ENCODE measurements at regions not wholly inside any gene's neighbourhood (a gene's known extent, or its start where the extent isn't known, plus 50 kb on each side); places are given as distances from the start of the nearest gene placed in this dataset.
A peak's percentile ranks its signal among the peaks of the same experiment; 100 is the strongest.

DNA sequence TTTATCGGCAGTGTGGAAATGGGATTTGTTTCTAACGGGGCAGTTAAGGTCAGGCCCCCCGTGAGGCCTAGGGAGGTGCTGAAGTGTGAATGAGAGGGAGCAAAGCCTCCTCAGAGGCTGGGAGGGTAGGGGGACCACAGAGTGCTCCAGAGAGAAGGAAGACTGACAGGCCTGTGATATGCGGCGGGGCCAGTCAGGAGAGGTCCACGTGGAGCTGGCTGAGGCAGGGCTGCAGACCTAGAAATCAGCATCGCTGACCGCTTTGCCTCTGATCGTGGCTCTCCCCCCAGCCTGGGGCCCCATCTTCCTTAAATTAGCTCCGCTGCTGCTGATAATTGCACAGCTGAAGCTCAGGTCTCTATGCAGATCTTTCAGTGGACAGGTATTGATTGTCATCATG, 240.8 kb upstream of the PWP1 start:
- no peak for DNase-seq
- intact Hi-C loops (cut with DNase I), result no loop called here

DNA sequence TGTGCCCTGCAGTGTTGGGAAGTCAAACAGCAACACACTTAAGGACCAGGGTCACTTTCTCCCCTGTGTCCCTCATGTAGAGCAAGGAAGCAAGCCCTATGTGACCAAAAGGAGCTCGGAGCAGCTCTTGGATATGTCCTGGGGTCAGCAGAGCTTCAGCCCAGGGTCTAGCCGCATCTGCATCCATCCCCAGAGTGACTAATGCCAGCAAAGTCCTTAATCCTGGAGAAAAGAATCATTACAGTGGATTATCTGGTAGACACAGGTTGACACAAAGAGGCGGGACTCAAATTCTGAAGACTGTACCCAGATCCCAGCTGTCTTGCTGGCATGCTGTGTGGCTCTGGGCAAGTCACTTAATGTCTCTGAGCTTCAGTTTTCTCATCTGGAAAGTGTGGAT, 239.1 kb upstream of the PWP1 start:
- no peak for DNase-seq
- intact Hi-C loops (cut with DNase I), result no loop called here

DNA sequence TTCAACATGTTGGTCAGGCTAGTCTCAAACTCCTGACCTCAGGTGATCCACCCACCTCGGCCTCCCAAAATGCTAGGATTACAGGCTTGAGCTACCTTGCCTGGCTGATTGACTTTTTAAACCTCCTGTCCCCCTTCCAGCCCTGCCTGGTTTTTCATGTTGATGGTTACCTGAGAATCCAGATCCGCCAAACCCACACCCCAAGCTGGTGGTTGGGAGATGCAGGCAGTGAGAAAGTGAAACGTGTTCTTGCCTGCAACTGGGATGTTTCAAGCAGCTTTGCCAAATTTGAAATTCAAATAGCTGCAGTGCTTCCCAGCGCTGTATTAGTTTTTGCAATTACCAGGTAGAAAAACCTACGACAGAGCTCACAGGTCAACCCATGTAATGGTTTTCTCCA, 238.3 kb upstream of the PWP1 start:
- intact Hi-C loops (cut with DNase I), result no loop called here
- no peak for DNase-seq

DNA sequence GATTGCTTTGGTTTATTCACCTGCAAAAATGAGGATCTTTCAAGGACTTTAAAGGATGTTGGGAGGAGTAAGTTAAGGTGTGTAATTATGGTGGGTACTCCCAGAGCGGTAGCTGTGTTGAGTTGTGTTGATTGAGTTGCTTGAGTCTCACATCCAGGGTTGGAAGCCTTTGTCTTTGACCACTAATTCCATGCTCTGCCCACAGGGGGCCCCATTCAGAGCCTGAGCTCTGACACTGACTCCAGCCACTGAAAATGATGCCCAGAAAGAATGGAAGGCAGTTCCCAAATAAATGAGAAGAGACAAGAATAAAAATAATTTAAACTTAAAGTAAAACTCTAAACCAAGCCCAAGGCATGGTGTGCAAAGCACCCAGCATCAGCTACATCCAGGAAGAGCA, 237.4 kb upstream of the PWP1 start:
- DNase-seq, result no peak
- intact Hi-C loops (cut with DNase I), result no loop called here

DNA sequence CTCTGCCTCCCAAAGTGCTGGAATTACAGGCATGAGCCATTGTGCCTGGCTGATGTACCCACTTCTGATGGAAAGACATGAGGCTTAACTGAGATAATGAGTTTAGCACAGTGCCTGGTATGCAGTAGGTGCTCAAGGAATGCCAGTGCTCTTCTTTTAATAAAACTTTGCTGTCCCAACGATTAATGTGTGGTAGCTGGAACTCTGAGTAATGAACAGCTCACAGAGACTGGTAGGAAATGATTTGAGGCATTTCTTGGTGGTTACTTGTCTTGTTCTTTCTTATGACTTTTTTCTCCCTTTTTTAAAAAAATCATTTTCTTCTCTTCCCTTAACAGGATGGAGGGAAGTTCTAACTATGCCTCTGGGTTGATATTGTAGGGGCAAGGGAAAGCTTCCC, 235.7 kb upstream of the PWP1 start:
- intact Hi-C loops (cut with DNase I), result no loop called here
- DNase-seq, result no peak

DNA sequence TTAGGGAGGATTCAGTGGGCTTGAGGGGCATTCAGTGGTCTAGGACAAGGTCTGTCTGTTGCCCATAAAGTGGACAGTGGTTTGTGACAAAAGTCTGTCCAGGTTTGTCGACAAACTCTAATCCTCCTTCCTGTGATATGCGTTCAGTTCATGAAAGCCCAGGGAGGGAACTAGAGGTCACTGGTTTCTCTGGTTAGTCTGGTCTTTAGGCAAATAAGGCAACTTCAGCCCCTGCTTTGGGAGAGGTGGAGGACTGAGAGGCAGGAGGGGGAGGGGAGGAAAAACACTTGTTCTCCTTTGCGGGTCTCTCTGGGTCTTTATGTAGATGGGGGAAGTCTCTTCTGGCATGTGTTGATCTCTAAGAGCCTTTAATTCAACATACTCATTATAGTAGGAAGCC, 235.1 kb upstream of the PWP1 start:
- intact Hi-C loops (cut with DNase I), result no loop called here
- no peak for DNase-seq

DNA sequence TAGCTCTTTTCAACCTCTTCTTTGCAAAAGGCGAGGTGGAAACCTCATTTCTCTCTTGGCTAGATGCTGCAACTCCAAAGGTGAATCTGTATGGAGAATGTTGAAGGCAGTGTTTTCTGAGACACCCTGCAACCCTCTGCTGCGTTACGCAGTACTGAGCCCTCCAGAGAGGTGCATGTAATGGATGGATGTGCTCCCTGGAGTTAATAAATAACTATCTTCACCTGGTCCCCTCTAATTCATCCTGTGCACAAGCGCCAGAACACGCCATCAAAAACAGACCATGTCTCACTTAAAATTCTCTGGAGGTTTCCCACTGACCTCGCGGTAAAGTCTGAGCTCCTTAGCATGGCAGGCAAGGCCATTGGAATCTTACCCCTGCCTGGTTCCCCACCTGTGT, 234.4 kb upstream of the PWP1 start:
- intact Hi-C loops (cut with DNase I), result no loop called here
- no peak for DNase-seq

DNA sequence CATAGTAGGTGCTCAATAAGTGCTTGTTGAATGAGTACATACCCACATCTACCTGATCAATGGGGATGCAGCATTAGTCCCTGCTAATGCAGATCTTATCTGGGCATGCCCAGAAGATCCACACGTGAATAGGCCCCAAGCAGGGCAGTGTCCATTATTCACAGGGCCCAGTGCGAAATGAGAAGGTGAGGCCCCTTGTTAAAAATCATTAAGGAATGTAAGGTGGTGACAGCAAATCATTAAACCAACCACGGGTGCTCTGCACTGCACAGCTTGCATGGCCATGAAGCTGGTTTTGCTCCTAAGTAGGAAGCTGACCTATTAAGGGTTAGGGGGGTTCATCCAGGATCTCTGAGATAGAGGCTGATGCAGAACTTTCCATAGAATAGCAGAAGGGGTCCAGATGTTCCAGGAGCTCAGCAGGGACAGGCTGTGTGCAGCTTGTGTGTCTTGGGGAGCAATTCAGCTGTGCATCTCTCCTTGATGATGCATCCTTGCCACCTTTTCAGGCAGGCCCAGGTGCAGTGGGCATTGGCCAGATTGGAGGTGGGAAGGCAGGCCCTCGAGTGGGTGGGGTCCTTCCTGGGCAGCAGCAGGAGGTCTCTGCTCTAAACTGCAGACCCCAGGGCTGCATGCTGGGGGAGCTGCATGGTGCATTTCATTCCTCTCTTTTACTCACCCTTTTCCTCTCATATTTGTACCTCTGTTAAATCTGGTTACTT, 231.3 kb upstream of the PWP1 start:
- intact Hi-C loops (cut with DNase I), result no loop called here
- no peak for DNase-seq

DNA sequence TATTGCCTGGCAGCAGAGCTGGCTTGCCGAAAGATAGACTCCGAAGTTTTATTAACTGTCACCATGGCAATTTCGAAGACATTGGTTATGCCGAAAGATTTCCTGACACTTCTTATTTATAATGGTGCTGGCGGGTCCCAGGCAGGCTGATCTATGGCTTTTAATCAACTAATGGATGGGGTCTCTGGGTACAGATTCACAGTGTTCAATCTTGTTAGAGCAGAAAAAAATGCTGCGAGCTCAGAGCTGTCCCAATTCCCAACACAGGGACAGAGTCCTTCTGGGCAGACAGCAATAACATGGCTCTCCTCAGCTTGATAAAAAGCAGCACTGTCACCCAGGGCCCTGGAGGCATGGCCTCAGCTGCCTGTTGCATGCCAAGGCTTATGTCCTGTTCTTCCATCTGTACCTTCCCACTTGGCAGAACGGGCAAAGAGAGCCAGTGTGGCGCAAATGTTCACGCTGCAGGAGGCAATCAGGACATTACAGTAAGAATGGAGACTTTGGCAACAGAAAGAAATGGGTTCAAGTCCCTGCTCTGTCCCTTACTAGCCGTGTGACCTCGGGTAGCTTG, 228.2 kb upstream of the PWP1 start:
- intact Hi-C loops (cut with DNase I), result no loop called here
- DNase-seq, result no peak

DNA sequence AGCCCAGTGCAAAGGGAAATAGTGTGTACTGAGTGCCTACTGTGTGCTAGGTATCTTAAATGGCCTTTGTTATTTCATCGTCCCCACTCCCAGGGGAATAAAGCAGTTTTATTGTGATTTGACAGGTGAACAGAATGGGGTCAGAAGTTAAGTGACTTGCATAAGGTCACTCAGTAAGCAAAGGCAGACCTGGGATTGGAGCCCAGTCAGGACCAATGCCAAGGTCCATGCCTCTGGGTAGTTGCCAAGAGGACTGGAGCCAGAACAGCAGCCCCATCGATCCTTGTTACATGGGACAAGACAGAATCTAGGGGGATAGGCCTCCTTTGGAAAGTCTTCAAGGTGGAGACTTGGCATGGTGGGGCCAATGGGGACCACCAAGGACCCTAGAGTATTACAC, 227.4 kb upstream of the PWP1 start:
- intact Hi-C loops (cut with DNase I), result no loop called here
- DNase-seq, result no peak

DNA sequence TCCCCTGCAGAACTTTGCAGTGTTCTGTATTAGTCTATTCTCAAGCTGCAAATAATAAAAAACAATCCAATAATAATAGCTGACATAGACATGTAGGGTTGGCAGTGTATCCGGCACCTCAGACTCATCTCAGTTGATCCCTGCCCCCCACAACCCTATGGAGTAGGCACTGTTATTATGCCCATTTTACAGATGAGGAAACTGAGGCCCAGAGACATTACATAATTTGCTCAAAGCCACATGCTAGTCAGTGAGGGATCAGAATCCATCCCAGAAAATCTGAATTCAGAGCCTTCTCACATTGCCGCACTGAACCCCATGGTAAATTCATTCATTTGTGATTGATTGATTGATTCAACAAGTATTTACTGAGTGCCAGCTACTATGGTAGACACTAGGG, 226.6 kb upstream of the PWP1 start:
- DNase-seq, result no peak
- intact Hi-C loops (cut with DNase I), result no loop called here

DNA sequence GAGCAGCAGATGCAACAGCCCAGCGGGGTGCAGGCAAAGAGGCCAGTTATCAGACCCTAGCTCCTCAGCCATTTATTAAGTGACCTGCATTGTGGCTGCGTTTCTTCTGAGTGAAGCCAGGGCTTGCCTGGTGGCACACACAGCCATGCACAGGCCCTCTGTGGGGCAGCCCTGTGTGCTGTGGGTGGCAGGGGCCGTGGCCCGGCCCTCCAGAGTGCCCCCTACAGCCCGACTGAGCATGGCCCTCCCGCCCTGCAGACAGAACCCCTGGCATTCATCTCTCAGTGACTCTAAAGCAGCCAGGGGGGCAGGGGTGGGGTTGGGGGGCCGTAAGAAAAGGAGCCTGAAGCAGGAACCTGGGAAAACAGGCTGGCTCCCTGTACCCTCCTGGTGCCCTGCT, 226.0 kb upstream of the PWP1 start:
- intact Hi-C loops (cut with DNase I), result no loop called here
- DNase-seq, result no peak

DNA sequence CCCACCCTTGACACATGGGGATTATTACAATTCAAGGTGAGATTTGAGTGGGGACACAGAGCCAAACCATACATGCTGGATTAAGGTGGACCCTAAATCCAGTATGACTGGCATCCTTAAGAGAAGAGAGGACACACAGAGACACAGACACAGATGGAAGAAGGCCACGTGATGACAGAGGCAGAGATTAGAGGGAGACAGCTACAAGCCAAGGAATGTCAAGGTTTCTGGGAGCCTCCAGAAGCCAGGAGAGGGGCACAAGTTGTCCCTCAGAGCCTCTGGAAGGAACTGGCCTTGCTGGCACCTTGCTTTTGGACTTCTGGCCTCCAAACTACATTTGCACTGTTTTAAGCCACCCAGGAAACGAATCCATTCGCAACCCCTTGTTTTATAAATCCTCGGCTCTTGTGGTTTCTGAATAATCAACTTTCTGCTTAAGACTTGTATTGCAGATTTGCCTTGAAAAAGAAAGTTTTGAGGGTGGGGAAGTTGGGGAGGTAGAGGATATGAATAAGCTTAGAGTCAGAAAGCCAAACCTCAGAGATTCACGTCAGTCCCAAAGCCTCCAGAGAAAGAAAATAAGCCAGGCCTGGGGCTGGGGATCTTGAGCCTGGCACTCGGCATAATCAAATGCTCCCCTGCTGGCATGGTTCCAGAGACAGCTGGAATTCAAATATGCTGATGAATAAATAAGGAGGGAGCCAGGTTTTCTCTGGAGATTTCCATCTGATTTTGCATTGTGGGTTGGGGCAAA, 224.2 kb upstream of the PWP1 start:
- peak in 2 of 42 donors; percentile 10 to 45 for DNase-seq
- intact Hi-C loops (cut with DNase I), result no loop called here

DNA sequence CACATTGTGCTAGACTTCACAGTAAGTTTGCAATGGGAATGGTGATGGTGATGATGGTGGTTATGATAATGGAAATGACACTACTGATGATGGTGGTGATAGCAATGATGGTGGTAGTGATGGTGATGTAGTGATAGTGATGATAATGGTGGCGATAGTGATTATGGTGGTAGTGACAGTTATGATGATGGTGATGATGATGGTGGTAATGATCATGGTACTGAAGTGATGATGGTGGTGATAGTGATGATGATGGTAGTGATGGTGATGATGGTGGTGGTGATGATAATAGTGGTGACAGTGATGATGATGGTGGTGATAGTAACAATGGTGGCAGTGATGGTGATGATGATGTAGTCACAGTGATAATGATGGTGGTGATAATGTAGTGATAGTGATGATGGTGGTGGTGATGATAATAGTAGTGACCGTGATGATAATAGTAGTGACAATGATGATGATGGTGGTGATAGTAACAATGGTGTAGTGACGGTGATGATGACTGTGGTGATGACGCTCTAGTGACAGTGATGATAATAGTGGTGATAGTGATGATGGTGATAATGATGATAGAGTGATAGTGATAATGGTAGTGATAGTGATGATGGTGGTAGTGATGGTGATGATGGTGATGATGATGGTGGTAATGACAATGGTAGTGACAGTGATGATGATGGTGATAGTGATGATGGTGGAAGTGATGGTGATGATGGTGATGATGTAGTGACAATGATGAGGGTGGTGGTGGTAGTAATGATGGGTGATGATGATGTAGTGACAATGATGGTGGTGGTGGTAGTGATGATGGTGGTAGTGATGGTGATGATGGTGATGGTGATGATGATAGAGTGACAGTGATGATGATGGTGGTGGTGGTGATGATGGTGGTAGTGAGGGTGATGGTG, 222.9 kb upstream of the PWP1 start:
- DNase-seq, result no peak
- intact Hi-C loops (cut with DNase I), result no loop called here

DNA sequence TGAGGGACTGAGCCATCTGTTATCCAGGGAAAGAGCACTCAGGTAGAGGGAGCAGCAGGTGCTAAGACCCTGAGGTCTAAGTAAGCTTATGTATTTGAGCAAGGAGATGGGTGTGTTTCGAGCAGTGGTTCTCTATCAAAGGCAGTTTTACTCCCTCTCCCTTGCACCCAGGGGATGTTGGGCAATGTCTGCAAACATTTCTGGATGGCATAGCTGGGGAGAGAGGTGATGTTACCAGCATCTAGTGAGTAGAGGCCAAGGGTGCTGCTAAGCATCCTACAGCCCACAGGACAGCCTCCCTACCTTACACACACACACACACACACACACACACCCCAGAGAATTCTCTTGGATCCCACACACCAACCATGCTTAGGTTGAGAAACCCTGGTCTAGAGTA, 221.0 kb upstream of the PWP1 start:
- DNase-seq, result no peak
- intact Hi-C loops (cut with DNase I), result no loop called here

DNA sequence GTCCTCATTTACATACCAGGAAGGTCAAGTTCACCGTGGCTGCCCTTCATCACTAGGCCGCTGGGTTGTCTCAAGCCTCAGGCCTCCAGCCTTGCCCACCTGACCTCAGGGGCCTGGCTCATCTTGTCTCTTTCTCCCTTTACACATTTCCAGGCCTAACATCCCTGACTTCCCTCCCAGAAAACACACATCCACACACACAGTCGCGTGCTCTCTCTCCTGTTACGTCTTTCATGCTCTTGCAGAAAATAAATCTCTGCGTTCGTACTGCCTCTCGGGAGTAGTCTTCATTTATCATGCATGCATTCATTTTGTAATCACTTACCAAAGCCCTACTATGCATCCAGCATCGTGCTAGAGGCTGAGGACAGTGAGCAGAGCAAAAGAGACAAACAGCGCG, 220.0 kb upstream of the PWP1 start:
- intact Hi-C loops (cut with DNase I), result no loop called here
- DNase-seq, result no peak

DNA sequence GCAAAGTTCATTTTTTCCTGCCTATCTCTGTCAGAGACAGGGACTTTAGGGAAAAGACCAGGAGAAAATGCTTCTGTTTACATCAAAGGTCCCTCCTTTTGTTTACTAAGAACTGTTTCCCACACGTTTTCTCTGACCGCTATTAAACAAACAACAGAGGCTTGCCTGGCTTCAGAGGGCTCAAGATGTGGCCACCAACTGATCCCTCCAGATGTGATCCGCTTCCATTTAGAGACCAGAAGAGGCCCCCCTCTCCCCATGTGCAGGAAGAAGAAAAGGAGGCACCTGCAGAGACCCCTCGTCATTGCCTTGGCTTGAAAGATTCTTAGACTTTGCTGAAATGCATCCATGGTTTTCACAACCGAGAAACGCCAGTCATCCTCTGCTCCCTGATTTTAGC, 217.9 kb upstream of the PWP1 start:
- intact Hi-C loops (cut with DNase I), result no loop called here
- no peak for DNase-seq

DNA sequence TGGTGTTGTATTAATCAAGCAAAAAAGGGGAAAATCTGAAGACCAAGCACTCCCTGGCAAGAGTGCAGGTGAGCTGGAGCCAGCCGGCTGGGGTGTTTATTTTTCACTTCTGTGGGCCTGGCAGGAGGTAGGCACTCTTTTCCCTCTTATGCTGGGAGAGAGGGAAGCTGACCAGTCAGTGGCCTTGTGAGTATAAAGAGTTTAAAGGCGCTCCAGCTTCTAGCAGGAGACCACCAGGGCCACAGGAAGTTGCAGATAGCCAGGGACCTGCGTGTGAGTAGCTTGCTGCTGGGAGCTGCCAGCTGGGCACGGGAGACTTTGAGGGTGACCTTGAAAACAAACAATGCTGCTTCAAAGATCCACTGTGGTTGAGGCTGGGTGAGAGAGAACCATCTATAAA, 217.4 kb upstream of the PWP1 start:
- intact Hi-C loops (cut with DNase I), result no loop called here
- peak in 1 of 42 donors; percentile 4 for DNase-seq

DNA sequence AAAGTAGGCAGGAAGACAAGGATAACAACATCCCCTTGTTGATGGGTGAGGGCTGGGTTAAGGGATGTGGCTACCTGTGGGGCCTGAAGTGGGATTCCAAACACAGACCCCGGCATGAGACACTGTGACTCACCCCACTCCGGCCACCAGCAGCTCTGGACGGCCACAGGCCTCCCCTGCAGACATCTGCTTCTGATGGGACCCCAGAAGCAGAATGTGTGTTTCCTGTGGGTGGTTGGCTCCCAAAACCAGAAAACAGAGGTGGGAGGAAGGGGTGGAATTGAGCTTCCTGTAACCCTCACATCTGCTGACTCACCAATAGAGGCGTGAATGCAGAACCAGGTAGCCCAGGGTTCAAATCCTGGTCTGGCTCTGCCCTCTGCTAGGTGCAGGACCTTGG, 216.6 kb upstream of the PWP1 start:
- intact Hi-C loops (cut with DNase I), result no loop called here
- no peak for DNase-seq

DNA sequence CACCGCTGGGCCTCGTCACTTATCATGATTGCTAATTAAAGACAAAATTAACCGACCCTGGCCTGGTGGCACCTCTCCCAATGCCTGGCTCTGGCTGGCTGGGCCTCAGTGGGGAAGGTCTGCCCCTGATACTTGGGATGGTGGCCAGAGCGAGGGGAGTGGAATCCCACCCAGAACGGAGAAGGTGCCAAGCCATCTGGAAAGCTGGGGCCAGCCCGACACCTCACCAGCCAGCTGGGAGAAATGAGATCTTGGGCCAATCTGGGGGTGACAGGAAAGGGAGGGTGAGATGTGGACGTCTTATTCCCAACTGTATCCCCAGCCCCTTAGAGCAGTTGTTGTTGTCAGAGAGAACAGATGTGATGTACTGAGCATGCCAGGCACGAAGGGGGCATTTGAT, 215.0 kb upstream of the PWP1 start:
- intact Hi-C loops (cut with DNase I), result no loop called here
- DNase-seq, result no peak
